Caco-2 (cell line): ENCODE measurements at regions not wholly inside any gene's neighbourhood (a gene's known extent, or its start where the extent isn't known, plus 50 kb on each side); places are given as distances from the start of the nearest gene placed in this dataset.

Experiments used
- BruUV-seq: library from RNA; stranded (reverse); fragments of 400-500 nt; replicated peaks from 2 replicates; lab custom pipeline; 2021; lab: Mats Ljungman, UMichigan
- CTCF ChIA-PET: fragments of 300-600 bp; sonication (Branson Sonifier 250); formaldehyde crosslinking; loops from one replicate; lab custom pipeline; 2022; ENCODE audit warnings: antibody characterized with exemption; lab: Charles Lee
- POLR2A ChIA-PET: fragments of 300-600 bp; sonication (Branson Sonifier 250); formaldehyde crosslinking; loops from one replicate; lab custom pipeline; 2022; ENCODE audit warnings: antibody characterized with exemption; lab: Charles Lee
- DNase-seq, 2 experiments: peaks; one replicate each; pipeline versions ENCODE4 v3.0.0 to v3.0.0-alpha.2; 2020 to 2022
- H3K27me3 ChIP-seq: replicated peaks from 2 replicates; pipeline ENCODE4 v1.6.0; 2011; ENCODE audit warnings: low read length; ENCODE audit not compliant: control insufficient read depth, insufficient read depth
- H3K36me3 ChIP-seq: 2 replicates; pipeline ENCODE4 v1.5.1; 2011; ENCODE audit warnings: low read length; ENCODE audit not compliant: control insufficient read depth, insufficient read depth
- H3K4me1 ChIP-seq: fragments of 250-450 bp; sonication (Bioruptor Pico); 2 replicates; pipeline ENCODE4 v1.5.1; 2020; ENCODE audit warnings: mild to moderate bottlenecking
- H3K4me3 ChIP-seq: 2 replicates; pipeline ENCODE4 v1.5.1; 2011; ENCODE audit warnings: low read depth, mild to moderate bottlenecking, control low read depth, low read length
- H3K9me3 ChIP-seq: fragments of 250-450 bp; sonication (Bioruptor Pico); 2 replicates; pipeline ENCODE4 v1.5.1; 2020; ENCODE audit warnings: mild to moderate bottlenecking, moderate library complexity
- H3K27ac Mint-ChIP-seq: one replicate; pipeline ENCODE4 v1.8.0; 2022; ENCODE audit warnings: mixed read lengths; ENCODE audit not compliant: unreplicated experiment
- H3K27me3 Mint-ChIP-seq: one replicate; pipeline ENCODE4 v1.8.0; 2022; ENCODE audit warnings: mixed read lengths; ENCODE audit not compliant: insufficient read depth, unreplicated experiment
- H3K36me3 Mint-ChIP-seq: one replicate; pipeline ENCODE4 v1.8.0; 2022; ENCODE audit warnings: mild to moderate bottlenecking, mixed read lengths; ENCODE audit not compliant: insufficient read depth, unreplicated experiment
- H3K4me1 Mint-ChIP-seq: one replicate; pipeline ENCODE4 v1.8.0; 2022; ENCODE audit warnings: low read depth, mixed read lengths; ENCODE audit not compliant: unreplicated experiment
- H3K4me3 Mint-ChIP-seq: one replicate; pipeline ENCODE4 v1.8.0; 2022; ENCODE audit warnings: mild to moderate bottlenecking, moderate library complexity, mixed read lengths; ENCODE audit not compliant: unreplicated experiment
- H3K9me3 Mint-ChIP-seq: one replicate; pipeline ENCODE4 v1.8.0; 2022; ENCODE audit warnings: mixed read lengths; ENCODE audit not compliant: unreplicated experiment
- CTCF ChIP-seq, 2 experiments: fragments of 200-600 bp in 1 of 2; IDR thresholded peaks; 1 replicate in 1 of 2; 2 replicates in 1 of 2; pipeline versions ENCODE4 v1.5.1 to v1.8.0; 2011 to 2022; ENCODE audit warnings: antibody characterized with exemption in 1 of 2, control low read depth in 1 of 2, inconsistent platforms in 1 of 2, low read depth in 1 of 2, low read length in 1 of 2, mild to moderate bottlenecking in 1 of 2, moderate library complexity in 1 of 2; ENCODE audit not compliant: insufficient read depth in 1 of 2, severe bottlenecking in 1 of 2, unreplicated experiment in 1 of 2
- intact Hi-C: fragments of 100-400 bp; cut with micrococcal nuclease; formaldehyde crosslinking; loops from one replicate; pipeline ENCODE4 v1.10.0; 2022; ENCODE audit not compliant: unreplicated experiment

- Histone ChIP-seq H3K36me3 (no peaks in the 10 kb centered on the region), H3K9me3 (no peaks in the 10 kb centered on the region), H3K27me3 (no peaks in the 10 kb centered on the region; the same call in none of the 2 replicates), H3K4me1 (no peaks in the 10 kb centered on the region), H3K4me3 (no peak overlapping the region)
- no peaks in the 10 kb centered on the region for H3K9me3 Mint-ChIP-seq
- ChIA-PET POLR2A (no interaction called here), CTCF (no interaction called here)
- H3K27ac Mint-ChIP-seq: no peak overlapping the region
- no peak for TF ChIP-seq CTCF (IDR thresholded peaks at IDR 0.05; ENCODE audit: insufficient read depth in 1 of 2, low read depth in 1 of 2, low read length in 1 of 2, severe bottlenecking in 1 of 2, unreplicated experiment in 1 of 2)
- no peaks in the 10 kb centered on the region for H3K36me3 Mint-ChIP-seq
- peaks cover 3% of the 10 kb centered on the region for H3K27me3 Mint-ChIP-seq
- intact Hi-C loops: no loop called here
- BruUV-seq: no TSS peak
- H3K4me3 Mint-ChIP-seq: no peak overlapping the region
- DNase-seq: no peak
- H3K4me1 Mint-ChIP-seq: no peaks in the 10 kb centered on the region
These were observed 336.5 kb downstream of the MIAT start for GRCh38 chr22:26993886-26994285.

GRCh38 chr22:26994801-26995200 is 337.4 kb downstream of the MIAT start:
- TF ChIP-seq CTCF (IDR thresholded peaks at IDR 0.05; ENCODE audit: insufficient read depth in 1 of 2, low read depth in 1 of 2, low read length in 1 of 2, severe bottlenecking in 1 of 2, unreplicated experiment in 1 of 2): no peak
- no peaks in the 10 kb centered on the region for H3K36me3 ChIP-seq
- H3K9me3 ChIP-seq: no peaks in the 10 kb centered on the region
- BruUV-seq: no TSS peak
- H3K27me3 Mint-ChIP-seq: peaks cover 3% of the 10 kb centered on the region
- DNase-seq: no peak
- no peaks in the 10 kb centered on the region for H3K4me1 ChIP-seq
- H3K4me3 Mint-ChIP-seq: no peak overlapping the region
- ChIA-PET CTCF (no interaction called here), POLR2A (no interaction called here)
- no peaks in the 10 kb centered on the region for H3K9me3 Mint-ChIP-seq
- H3K4me3 ChIP-seq: no peak overlapping the region
- H3K27me3 ChIP-seq: no peaks in the 10 kb centered on the region; the same call in none of the 2 replicates
- H3K27ac Mint-ChIP-seq: no peak overlapping the region
- no peaks in the 10 kb centered on the region for H3K36me3 Mint-ChIP-seq
- intact Hi-C loops: no loop called here
- no peaks in the 10 kb centered on the region for H3K4me1 Mint-ChIP-seq

- Mint-ChIP-seq H3K9me3 (no peaks in the 10 kb centered on the region), H3K36me3 (no peaks in the 10 kb centered on the region), H3K4me1 (no peaks in the 10 kb centered on the region), H3K27me3 (peaks cover 3% of the 10 kb centered on the region), H3K27ac (no peak overlapping the region), H3K4me3 (no peak overlapping the region)
- CTCF ChIA-PET: no interaction called here
- intact Hi-C loops: no loop called here
- POLR2A ChIA-PET: no interaction called here
- no peaks in the 10 kb centered on the region; the same call in none of the 2 replicates for H3K27me3 ChIP-seq
- no peak for DNase-seq
- BruUV-seq: no TSS peak
- no peaks in the 10 kb centered on the region for H3K36me3 ChIP-seq
- H3K9me3 ChIP-seq: no peaks in the 10 kb centered on the region
- no peaks in the 10 kb centered on the region for H3K4me1 ChIP-seq
- TF ChIP-seq CTCF (IDR thresholded peaks at IDR 0.05; ENCODE audit: insufficient read depth in 1 of 2, low read depth in 1 of 2, low read length in 1 of 2, severe bottlenecking in 1 of 2, unreplicated experiment in 1 of 2): no peak
- no peak overlapping the region for H3K4me3 ChIP-seq
These were observed 337.8 kb downstream of the MIAT start for GRCh38 chr22:26995235-26995634.
